ENCODE measurements at regions not wholly inside any gene's neighbourhood (a gene's known extent, or its start where the extent isn't known, plus 50 kb on each side); places are given as distances from the start of the nearest gene placed in this dataset.

DNA sequence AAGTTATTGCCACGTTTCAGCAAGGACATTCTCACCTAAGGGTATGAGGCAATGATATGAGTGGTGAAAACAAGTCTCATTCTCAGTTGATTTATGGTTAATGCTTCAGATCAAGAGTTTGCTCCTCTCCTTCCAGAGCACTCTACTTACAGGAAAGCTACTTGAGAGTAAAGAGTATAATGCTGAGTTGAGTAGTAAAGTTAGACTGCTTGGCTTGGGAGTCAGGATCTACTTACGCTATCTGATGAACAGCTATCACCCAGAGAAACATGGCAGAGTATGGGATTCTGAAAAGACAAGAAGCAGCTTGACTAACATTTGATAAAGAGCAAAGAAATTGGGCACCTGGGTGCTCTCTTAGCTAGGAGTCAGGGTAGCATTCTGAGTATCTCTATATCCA, 211.8 kb downstream of the GLUD2 start:
- TF ChIP-seq BACH1 (IDR thresholded peaks at IDR 0.05; ENCODE audit: borderline replicate concordance) (no peak), MXI1 (IDR thresholded peaks at IDR 0.05; ENCODE audit: low read depth, low read length) (no peak), TBL1XR1 (IDR thresholded peaks at IDR 0.05; ENCODE audit: low read depth, low read length) (no peak), POLR2A (IDR thresholded peaks at IDR 0.05; ENCODE audit: low read depth, low read length) (no peak), NFYB (IDR thresholded peaks at IDR 0.05; ENCODE audit: insufficient read depth, low read depth, low read length) (no peak), TAF1 (IDR thresholded peaks at IDR 0.05; ENCODE audit: borderline replicate concordance, low read depth, low read length) (no peak), SMC3 (IDR thresholded peaks at IDR 0.05; ENCODE audit: borderline replicate concordance, low read length) (no peak), ZNF24 (IDR thresholded peaks at IDR 0.05) (no peak), ZSCAN29 (IDR thresholded peaks at IDR 0.05) (no peak), DPF2 (IDR thresholded peaks at IDR 0.05) (no peak)
- TF ChIP-seq, protein P1, sequence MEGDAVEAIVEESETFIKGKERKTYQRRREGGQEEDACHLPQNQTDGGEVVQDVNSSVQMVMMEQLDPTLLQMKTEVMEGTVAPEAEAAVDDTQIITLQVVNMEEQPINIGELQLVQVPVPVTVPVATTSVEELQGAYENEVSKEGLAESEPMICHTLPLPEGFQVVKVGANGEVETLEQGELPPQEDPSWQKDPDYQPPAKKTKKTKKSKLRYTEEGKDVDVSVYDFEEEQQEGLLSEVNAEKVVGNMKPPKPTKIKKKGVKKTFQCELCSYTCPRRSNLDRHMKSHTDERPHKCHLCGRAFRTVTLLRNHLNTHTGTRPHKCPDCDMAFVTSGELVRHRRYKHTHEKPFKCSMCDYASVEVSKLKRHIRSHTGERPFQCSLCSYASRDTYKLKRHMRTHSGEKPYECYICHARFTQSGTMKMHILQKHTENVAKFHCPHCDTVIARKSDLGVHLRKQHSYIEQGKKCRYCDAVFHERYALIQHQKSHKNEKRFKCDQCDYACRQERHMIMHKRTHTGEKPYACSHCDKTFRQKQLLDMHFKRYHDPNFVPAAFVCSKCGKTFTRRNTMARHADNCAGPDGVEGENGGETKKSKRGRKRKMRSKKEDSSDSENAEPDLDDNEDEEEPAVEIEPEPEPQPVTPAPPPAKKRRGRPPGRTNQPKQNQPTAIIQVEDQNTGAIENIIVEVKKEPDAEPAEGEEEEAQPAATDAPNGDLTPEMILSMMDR (IDR thresholded peaks at IDR 0.05 in 2 of 3, conservative IDR thresholded peaks at IDR 0.05 in 1 of 3; ENCODE audit: control insufficient read depth in 2 of 3, extremely low read depth in 1 of 3, insufficient read depth in 1 of 3, low read depth in 3 of 3, low read length in 3 of 3) = no peak

Measured in GM12878 (cell line).